HG03442 (cell line): ENCODE measurements at regions not wholly inside any gene's neighbourhood (a gene's known extent, or its start where the extent isn't known, plus 50 kb on each side); places are given as distances from the start of the nearest gene placed in this dataset.

Experiments
- ATAC-seq: cut with Tn5 transposase; IDR thresholded peaks from one replicate; pipeline ENCODE4 v1.9.1; 2021; ENCODE audit warnings: mild to moderate bottlenecking, moderate library complexity; ENCODE audit not compliant: unreplicated experiment

DNA sequence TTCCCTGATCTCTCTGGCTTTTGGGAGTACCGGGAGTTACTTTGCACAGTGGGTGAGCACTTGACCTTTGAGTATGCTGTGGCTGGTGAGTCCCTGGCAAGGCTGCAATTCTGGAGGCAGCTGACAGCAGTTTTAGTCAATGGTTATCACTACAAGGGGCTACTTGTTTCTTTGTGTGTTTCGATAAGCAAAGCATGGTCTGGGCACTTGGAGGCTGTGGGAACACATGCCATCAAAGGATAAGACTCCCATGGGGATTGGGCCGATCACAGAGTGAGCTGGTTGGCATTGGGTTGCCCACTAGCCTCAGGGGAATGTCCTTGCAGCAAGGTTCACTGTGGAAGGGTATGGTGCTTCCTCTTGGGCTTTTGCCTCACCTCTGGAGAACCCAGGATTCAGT lies 208.2 kb downstream of the SNX13 start:
- ATAC-seq: no peak
